Kidney (tissue), 13 donors: ENCODE measurements at regions not wholly inside any gene's neighbourhood (a gene's known extent, or its start where the extent isn't known, plus 50 kb on each side); places are given as distances from the start of the nearest gene placed in this dataset.

Source experiments
- DNase-seq, 5 donors: peaks; one replicate each; pipeline ENCODE4 v3.0.0-alpha.2; 2013 to 2020
- FAIRE-seq: peaks from 2 replicates; lab custom pipeline; 2012; peaks lifted over from hg19 to GRCh38; lab: Jason Lieb, UNC
- H3K27ac ChIP-seq, 2 donors: one replicate each; pipeline ENCODE4 v1.7.0; 2013; ENCODE audit warnings: low read depth in 2 of 2, low read length in 2 of 2, inconsistent platforms in 1 of 2
- H3K27me3 ChIP-seq: one replicate; pipeline ENCODE4 v1.7.1; 2013; ENCODE audit warnings: low read length, inconsistent platforms; ENCODE audit not compliant: control insufficient read depth, insufficient read depth
- H3K36me3 ChIP-seq, 3 donors: one replicate each; pipeline versions ENCODE4 v1.7.0 to v1.7.1; 2013; ENCODE audit warnings: low read length in 3 of 3, control low read depth in 1 of 3, inconsistent platforms in 1 of 3; ENCODE audit not compliant: insufficient read depth in 3 of 3, control insufficient read depth in 2 of 3
- H3K4me1 ChIP-seq, 3 donors: one replicate each; pipeline versions ENCODE4 v1.7.0 to v1.7.1; 2013; ENCODE audit warnings: low read length in 3 of 3, inconsistent platforms in 1 of 3, low read depth in 1 of 3; ENCODE audit not compliant: control insufficient read depth in 2 of 3, insufficient read depth in 2 of 3
- H3K4me3 ChIP-seq, 3 donors: one replicate each; pipeline versions ENCODE4 v1.7.0 to v1.8.1; 2013; ENCODE audit warnings: low read length in 3 of 3, control low read depth in 1 of 3, inconsistent platforms in 1 of 3
- H3K9ac ChIP-seq, 3 donors: one replicate each; pipeline versions ENCODE4 v1.7.0 to v1.7.1; 2013; ENCODE audit warnings: low read length in 3 of 3, control low read depth in 1 of 3, inconsistent platforms in 1 of 3
- H3K9me3 ChIP-seq, 3 donors: one replicate each; pipeline versions ENCODE4 v1.7.0 to v1.7.1; 2013; ENCODE audit warnings: low read length in 3 of 3, control low read depth in 1 of 3, inconsistent platforms in 1 of 3; ENCODE audit not compliant: control insufficient read depth in 2 of 3, insufficient read depth in 1 of 3
- CTCF ChIP-seq: IDR thresholded peaks from 3 replicates; pipeline ENCODE4 v1.5.1; 2012; ENCODE audit warnings: mild to moderate bottlenecking, moderate library complexity, borderline replicate concordance; ENCODE audit not compliant: insufficient read depth; ENCODE audit errors: extremely low read depth
- intact Hi-C: fragments of 100-400 bp; cut with DNase I; formaldehyde crosslinking; loops from one replicate; pipeline ENCODE4 v1.11.1; 2022
- donor health status: control.
- donor health status: control.
- donor health status: control.
- donor health status: control.
- donor health status: control.
- donor health status: DM: yes; HTN: yes; CAD: no.
- donor health status: Normal renal cell carcinoma (clear cell type).

- no peaks in the 10 kb centered on the region for H3K27me3 ChIP-seq
- intact Hi-C loops, result no loop called here
- FAIRE-seq (no peak), DNase-seq (no peak)
- no peaks in the 10 kb centered on the region for H3K4me1 ChIP-seq
- H3K4me3 ChIP-seq, result no peak overlapping the region
- no peak overlapping the region for H3K9ac ChIP-seq
- no peak for TF ChIP-seq CTCF
- H3K27ac ChIP-seq, result no peak overlapping the region
- no peaks in the 10 kb centered on the region for H3K36me3 ChIP-seq
- peaks cover 0 to 7% (median 0%) of the 10 kb centered on the region in 3 donors for H3K9me3 ChIP-seq
Measured at GRCh38 chr5:158212237-158212636, 353.3 kb upstream of the CLINT1 start.

DNA sequence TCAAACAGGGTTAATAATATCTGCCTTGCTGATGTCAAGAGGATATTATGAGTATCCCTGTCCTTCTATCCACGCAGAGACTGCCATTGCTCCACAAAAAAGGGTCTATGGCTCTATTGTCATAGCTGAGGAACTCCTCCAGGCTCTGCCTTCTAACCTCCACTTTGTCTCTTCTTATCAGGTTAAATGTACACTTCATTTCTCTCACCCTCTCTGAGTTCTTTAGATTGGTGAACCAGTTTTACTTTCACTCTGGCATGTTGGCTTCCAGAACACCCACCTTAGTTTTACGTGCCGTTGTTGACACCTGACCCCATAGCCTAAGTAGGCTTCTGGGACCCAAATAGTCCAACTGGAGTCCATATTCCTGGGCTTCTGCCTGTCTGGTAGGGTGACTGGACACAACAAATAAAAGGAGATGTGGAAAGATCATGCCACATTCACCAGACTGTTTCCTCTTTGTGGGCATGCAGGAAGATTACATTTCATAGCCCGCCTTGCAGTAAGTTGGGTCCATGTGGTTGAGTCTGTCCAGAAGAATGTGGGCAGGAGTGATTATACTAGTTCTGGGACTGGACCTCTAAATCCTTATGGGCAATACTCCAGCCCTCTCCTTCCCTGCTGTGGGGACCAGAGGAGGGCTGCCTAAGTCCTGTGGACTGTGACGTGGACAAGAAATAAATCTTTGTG is 350.4 kb upstream of the CLINT1 start:
- H3K9ac ChIP-seq, result no peak overlapping the region
- intact Hi-C loops, result no loop called here
- H3K4me1 ChIP-seq, result no peaks in the 10 kb centered on the region
- H3K27ac ChIP-seq, result no peak overlapping the region
- H3K4me3 ChIP-seq, result no peak overlapping the region
- DNase-seq (no peak), FAIRE-seq (no peak)
- TF ChIP-seq CTCF, result no peak
- H3K36me3 ChIP-seq, result no peaks in the 10 kb centered on the region
- no peaks in the 10 kb centered on the region for H3K27me3 ChIP-seq
- H3K9me3 ChIP-seq, result peaks cover 0 to 7% (median 0%) of the 10 kb centered on the region in 3 donors

GRCh38 chr5:158207733-158208132 is 348.8 kb upstream of the CLINT1 start:
- intact Hi-C loops, result no loop called here
- Histone ChIP-seq H3K36me3 (no peaks in the 10 kb centered on the region), H3K4me1 (no peaks in the 10 kb centered on the region), H3K27ac (no peak overlapping the region), H3K9ac (no peak overlapping the region), H3K27me3 (no peaks in the 10 kb centered on the region), H3K4me3 (no peak overlapping the region), H3K9me3 (peaks cover 0 to 7% (median 0%) of the 10 kb centered on the region in 3 donors)
- no peak for FAIRE-seq
- no peak for TF ChIP-seq CTCF
- no peak for DNase-seq
